Breast epithelium (tissue), 3 donors: ENCODE measurements at regions not wholly inside any gene's neighbourhood (a gene's known extent, or its start where the extent isn't known, plus 50 kb on each side); places are given as distances from the start of the nearest gene placed in this dataset.

Experiments
- POLR2A ChIP-seq: fragments of 450-650 bp; IDR thresholded peaks from one replicate; pipeline ENCODE4 v1.6.1; 2016; ENCODE audit warnings: antibody characterized with exemption, mild to moderate bottlenecking, moderate library complexity
- TF ChIP-seq, protein P1 (sequence below), 3 donors: fragments of 450-650 bp; IDR thresholded peaks; one replicate each; pipeline ENCODE4 v1.5.1; 2016 to 2017; ENCODE audit warnings: antibody characterized with exemption in 3 of 3, mild to moderate bottlenecking in 3 of 3, moderate library complexity in 3 of 3

DNA sequence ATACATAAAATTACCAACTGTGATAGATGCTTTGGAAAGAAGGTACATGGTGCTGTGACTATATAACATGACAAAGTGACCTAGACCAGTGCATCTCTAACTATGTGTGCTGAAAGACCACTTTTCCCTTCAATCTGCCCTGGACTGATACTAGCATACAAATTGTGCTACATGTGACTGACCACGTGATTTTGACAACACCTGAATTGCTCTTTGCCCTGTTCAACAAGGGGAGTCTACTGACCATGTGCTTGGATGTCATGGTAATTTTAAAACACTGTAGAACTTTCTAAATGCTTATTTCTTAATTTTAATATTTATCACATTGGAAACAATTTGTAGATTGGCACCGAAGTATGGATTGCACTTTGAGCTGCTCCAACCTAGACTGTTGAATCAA lies 142.4 kb downstream of the CAND1 start:
- TF ChIP-seq, protein P1, sequence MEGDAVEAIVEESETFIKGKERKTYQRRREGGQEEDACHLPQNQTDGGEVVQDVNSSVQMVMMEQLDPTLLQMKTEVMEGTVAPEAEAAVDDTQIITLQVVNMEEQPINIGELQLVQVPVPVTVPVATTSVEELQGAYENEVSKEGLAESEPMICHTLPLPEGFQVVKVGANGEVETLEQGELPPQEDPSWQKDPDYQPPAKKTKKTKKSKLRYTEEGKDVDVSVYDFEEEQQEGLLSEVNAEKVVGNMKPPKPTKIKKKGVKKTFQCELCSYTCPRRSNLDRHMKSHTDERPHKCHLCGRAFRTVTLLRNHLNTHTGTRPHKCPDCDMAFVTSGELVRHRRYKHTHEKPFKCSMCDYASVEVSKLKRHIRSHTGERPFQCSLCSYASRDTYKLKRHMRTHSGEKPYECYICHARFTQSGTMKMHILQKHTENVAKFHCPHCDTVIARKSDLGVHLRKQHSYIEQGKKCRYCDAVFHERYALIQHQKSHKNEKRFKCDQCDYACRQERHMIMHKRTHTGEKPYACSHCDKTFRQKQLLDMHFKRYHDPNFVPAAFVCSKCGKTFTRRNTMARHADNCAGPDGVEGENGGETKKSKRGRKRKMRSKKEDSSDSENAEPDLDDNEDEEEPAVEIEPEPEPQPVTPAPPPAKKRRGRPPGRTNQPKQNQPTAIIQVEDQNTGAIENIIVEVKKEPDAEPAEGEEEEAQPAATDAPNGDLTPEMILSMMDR (IDR thresholded peaks at IDR 0.05) = no peak
- TF ChIP-seq POLR2A = no peak
